ENCODE measurements at regions not wholly inside any gene's neighbourhood (a gene's known extent, or its start where the extent isn't known, plus 50 kb on each side); places are given as distances from the start of the nearest gene placed in this dataset.
"Not testable (repeated sequence)": the region's sequence is repeated elsewhere in the genome, so short reads cannot be mapped to it uniquely, and the experiment has no call there.

- DNase-seq (ENCODE audit: low read depth in 2 of 2) = peak; percentile 43 to 52
Measured at GRCh38 chr9:61953108-61953507, 763.3 kb downstream of the SPATA31A7 start.

- DNase-seq (ENCODE audit: low read depth in 2 of 2) = not testable (repeated sequence)
Measured at GRCh38 chr9:61971635-61972034, 781.8 kb downstream of the SPATA31A7 start.

DNA sequence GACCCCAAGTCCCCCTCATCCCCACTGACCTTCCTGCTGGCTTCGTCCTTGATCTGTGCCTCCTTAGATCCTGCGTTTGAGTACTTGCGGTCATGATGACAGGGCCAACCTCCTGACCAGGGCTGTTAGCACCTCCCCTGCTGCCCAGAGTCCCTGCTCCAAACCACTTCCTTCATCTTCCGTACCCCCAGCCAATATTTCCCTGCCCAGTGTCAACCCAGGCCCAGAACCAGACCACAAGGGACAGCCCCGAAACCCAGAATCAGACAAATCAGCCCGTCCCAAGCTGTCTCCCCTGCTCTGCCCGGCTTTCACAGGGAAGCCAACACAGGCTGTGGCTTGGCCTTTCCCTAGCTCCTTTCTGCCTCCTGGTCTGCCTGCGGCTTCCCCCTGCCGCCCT, 784.7 kb downstream of the SPATA31A7 start:
- not testable (repeated sequence) for DNase-seq (ENCODE audit: low read depth in 2 of 2)

DNA sequence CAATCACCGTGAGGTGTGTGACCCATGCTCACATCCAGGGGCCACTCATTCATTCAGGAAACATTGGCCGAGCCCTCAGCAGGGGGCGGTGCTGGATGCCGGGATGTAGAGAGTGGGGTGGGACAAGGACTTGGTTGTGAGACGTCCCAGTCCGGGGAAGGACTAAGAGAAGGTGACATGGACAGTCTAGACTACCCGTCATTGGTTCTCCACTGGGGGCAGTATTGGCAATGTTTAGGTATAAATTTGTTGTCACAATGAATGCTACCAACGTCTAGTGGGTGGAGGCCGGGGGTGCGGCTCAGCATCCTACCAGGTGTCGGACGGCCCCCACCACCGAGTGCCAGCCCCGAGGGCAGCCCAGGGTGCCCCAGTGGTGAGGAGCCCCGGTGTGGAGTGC, 786.5 kb downstream of the SPATA31A7 start:
- DNase-seq (ENCODE audit: low read depth in 2 of 2) = not testable (repeated sequence)

GRCh38 chr9:61982727-61983126, 792.9 kb downstream of the SPATA31A7 start:
- not testable (repeated sequence) for DNase-seq (ENCODE audit: low read depth in 2 of 2)

- not testable (repeated sequence) for DNase-seq (ENCODE audit: low read depth in 2 of 2)
Measured at GRCh38 chr9:61983441-61983840, 793.6 kb downstream of the SPATA31A7 start.

DNA sequence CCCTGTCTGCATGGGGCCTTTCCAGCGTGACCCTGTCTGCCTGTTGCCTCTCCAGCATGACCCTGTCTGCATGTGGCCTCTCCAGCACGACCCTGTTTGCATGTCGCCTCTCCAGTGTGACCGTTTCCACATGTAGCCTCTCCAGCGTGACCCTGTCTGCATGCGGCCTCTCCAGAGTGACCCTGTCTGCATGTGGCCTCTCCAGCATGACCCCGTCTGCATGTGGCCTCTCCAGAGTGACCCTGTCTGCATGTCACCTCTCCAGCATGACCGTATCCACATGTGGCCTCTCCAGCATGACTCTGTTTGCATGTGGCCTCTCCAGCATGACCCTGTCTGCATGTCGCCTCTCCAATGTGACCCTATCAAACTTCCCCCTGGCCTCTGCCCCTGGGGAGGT, 794.1 kb downstream of the SPATA31A7 start:
- DNase-seq (ENCODE audit: low read depth in 2 of 2) = not testable (repeated sequence)

- DNase-seq (ENCODE audit: low read depth in 2 of 2) = not testable (repeated sequence)
Measured at GRCh38 chr9:61984513-61984912, 794.7 kb downstream of the SPATA31A7 start.

- not testable (repeated sequence) for DNase-seq (ENCODE audit: low read depth in 2 of 2)
Measured at GRCh38 chr9:61992110-61992509, 802.3 kb downstream of the SPATA31A7 start.

DNA sequence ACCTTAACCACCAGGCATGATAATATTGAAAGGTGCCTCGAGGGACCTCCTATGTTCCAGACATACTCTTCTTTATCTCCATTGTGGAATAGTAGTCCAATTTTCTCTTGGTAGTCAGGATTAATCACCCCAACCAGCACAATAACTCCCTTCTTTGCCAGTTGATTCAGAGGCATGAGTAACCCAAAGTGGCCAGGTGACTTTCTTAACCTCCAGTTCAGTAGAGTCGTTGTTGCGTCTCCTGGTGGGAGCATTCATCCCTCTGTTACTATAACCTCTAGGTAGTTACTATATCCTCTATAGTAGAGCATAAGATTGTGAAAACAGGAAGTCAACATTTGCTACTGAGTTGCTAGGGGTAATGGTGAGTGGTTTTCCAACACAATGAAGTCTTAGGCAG, 842.6 kb downstream of the SPATA31A7 start:
- not testable (repeated sequence) for DNase-seq (ENCODE audit: low read depth in 2 of 2)

DNA sequence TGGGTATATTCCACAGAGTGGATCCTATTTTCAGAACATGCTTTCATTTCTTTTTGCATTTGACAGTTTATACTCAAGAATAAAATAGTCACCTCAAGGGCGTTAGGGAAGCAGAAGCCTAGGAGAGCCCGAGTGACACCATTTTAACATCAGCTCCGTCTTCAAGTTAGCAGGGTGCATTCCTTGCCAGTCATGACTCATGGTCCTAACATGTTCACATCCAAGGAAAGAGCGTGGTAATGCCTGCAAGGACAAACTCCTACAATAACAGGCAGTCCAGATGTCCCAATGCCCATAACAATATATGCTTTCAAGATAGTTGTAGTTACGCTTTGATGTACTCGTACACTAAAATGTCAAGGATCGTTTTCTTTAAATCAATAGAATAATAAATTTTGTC, 848.4 kb downstream of the SPATA31A7 start:
- not testable (repeated sequence) for DNase-seq (ENCODE audit: low read depth in 2 of 2)

- not testable (repeated sequence) for DNase-seq (ENCODE audit: low read depth in 2 of 2)
Measured at GRCh38 chr9:62058155-62058554, 868.3 kb downstream of the SPATA31A7 start.

- DNase-seq (ENCODE audit: low read depth in 2 of 2) = not testable (repeated sequence)
Measured at GRCh38 chr9:62071043-62071442, 881.2 kb downstream of the SPATA31A7 start.

DNA sequence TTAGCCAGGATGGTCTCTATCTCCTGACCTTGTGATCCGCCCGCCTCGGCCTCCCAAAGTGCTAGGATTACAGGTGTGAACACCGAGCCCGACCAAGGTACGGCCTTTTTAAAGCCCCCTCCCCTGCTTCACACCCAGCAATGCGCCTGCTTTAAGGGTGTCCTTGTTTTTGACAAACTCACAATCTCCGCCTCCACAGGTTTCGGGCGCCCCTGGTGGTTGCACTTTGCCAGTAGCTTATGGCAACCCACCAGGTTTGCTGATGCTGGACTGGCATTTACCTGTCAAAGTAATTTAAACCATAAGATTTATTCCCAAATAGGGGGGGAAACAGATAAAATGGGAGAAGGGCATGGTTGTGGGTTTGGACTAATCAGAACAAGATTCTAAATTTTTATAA, 883.6 kb downstream of the SPATA31A7 start:
- DNase-seq (ENCODE audit: low read depth in 2 of 2) = not testable (repeated sequence)

DNA sequence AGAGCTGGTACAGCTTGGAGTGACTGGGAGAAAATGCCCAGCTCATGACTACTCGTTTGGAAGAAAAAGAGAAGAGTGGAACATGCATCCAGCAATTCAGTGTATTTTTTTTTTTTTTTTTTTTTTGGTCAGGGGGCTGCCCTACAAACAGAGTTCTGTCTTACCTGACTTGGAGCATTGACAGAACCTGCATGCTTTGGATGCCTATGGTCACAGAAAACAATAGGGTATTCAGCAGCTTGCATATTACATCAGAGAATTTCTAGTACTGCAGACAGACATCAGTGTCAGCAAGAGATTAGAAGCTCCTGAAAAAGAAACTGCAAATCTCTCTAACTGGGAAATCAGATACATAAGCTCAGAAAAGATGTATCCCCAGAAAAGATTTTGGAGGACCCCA, 894.4 kb downstream of the SPATA31A7 start:
- not testable (repeated sequence) for DNase-seq (ENCODE audit: low read depth in 2 of 2)

DNA sequence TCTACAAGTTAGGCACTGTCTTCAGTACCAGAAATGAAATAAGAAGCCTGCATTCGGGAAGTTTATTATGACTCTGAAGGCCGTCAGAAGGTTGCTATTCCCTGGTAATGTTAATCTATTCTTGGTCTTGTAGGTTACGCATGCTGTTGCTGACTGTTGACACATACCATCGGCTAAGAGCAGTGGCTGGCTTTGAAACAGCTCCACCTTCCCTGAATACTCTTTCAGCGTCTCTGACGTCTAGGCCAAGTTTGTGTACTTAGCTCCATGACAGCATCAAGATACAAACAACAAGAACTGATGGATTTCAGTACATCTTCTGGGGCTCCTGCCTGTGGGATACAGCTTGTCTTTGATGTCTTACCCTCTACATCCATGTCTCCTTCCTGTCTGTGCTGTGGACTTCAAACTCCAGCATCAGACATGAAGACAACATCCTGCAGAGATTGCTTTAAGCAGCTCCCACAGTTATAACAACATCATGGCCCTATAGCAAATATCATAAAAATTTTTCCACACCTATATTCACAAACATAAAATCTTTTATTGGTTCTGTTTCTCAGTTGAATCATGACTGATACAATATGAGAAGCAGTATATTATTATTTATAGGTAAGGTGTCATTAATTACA, 906.0 kb downstream of the SPATA31A7 start:
- not testable (repeated sequence) for DNase-seq (ENCODE audit: low read depth in 2 of 2)

- DNase-seq (ENCODE audit: low read depth in 2 of 2) = not testable (repeated sequence)
Measured at GRCh38 chr9:62110486-62110885, 920.6 kb downstream of the SPATA31A7 start.

GRCh38 chr9:62116951-62117640, 927.3 kb downstream of the SPATA31A7 start:
- DNase-seq (ENCODE audit: low read depth in 2 of 2) = not testable (repeated sequence)

- not testable (repeated sequence) for DNase-seq (ENCODE audit: low read depth in 2 of 2)
Measured at GRCh38 chr9:62119656-62120055, 929.8 kb downstream of the SPATA31A7 start.

DNA sequence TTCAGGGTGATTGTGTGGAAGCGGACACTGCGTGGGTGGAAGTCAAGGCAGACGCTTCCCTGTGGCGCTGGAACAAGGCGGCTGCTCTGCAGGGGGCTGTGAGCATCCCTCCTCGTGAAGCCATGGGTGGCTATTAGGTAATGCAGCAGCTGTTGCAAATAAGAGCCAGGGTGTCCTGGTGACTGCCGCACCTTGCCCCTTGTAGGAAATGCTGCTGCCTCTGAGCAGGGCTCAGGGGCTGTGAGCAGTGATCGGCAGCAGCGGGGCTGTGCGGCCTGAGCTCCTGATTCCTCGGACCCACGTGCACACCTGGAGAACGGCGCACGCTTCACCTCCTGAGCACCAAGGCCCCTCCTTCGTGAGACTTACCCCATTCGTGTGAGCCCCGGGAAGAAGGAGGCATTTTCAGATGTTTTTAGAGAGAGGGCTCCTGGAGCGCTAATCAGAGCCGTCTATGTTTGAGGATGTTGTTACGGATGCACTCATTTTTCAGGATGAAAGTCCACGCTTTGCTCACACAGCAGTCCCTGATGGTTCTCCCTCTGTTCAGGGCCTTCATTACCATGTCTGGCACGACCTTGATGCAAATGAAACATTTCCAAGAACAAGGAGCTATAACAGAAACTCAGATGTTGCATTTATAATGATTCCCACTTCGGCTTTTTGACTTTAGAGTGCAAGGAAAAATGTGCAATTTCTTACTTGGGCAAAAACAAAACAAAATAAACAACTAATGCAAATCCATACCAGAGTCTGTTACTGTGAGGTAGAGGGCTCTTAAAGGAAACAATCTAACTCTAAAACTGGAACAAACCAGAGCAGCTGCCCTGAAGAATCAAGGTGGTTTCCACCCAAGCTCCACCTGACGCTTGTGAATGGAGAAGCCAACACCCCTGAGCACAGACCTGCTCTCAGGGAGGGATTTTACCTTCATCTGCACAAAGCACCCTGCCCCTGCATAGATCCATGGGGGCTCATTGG, 936.1 kb downstream of the SPATA31A7 start:
- DNase-seq (ENCODE audit: low read depth in 2 of 2) = not testable (repeated sequence)

DNA sequence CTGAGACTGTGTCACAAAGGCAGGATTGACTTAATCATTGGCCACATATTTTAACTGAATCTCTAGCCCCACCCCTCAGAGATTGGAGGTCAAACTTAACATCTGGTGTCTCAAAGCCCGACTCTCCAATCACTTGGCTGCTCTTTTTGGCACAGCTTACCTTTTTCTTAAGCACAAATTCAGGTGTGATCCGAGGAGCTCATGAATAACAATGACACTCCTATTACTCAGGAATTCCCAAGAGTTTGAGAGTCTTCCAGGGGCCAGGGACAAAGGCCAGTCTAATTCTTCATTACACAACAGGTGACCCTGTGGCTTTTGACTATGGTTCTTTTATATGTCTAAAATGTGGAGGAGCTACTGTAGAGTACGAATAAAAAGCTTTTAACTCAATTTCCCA, 945.2 kb downstream of the SPATA31A7 start:
- not testable (repeated sequence) for DNase-seq (ENCODE audit: low read depth in 2 of 2)

DNA sequence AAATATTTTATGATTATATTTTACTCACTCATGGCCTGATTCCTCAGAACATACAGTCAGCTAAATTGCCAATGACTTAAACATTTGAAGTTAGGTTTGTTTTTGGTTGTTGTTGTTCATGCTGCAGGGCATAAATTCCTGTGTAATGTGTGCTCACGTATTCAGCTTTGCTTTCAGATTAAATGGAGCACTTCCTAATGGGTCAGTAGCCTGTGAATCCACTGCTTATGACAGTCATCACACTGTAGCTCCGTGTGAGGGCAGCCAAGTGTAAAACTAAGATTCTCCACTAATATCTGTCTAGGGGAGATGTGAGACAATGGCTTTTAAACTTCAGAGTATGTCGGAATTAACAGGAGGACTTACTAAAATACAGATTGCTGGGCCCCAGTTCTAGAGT, 955.8 kb downstream of the SPATA31A7 start:
- DNase-seq (ENCODE audit: low read depth in 2 of 2) = not testable (repeated sequence)

All from dermis microvascular lymphatic vessel endothelial cell (primary cell).